ENCODE measurements at regions not wholly inside any gene's neighbourhood (a gene's known extent, or its start where the extent isn't known, plus 50 kb on each side); places are given as distances from the start of the nearest gene placed in this dataset.

DNA sequence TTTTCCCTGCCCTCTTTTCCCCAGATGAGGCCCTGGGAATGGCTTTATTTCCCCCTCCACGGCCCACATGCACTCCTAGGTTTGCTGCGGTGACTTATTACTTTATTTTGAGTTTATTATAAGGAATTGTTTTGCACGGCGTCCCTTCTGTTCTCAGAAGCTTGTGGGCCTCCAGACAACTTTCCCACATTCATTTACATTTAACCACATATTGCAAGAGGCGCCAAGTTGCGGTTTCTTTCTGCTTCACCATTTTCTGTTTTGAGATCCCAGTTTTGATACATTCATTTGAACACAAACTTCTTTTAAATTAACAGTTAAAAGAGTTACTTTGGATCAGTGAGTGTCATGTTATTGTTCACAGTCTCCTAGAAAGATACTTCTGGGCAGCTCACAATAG is 532.5 kb upstream of the MGMT start:
- TF ChIP-seq, protein P1, sequence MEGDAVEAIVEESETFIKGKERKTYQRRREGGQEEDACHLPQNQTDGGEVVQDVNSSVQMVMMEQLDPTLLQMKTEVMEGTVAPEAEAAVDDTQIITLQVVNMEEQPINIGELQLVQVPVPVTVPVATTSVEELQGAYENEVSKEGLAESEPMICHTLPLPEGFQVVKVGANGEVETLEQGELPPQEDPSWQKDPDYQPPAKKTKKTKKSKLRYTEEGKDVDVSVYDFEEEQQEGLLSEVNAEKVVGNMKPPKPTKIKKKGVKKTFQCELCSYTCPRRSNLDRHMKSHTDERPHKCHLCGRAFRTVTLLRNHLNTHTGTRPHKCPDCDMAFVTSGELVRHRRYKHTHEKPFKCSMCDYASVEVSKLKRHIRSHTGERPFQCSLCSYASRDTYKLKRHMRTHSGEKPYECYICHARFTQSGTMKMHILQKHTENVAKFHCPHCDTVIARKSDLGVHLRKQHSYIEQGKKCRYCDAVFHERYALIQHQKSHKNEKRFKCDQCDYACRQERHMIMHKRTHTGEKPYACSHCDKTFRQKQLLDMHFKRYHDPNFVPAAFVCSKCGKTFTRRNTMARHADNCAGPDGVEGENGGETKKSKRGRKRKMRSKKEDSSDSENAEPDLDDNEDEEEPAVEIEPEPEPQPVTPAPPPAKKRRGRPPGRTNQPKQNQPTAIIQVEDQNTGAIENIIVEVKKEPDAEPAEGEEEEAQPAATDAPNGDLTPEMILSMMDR (IDR thresholded peaks at IDR 0.05; ENCODE audit: low read depth, low read length, poor library complexity, severe bottlenecking): no peak
- no peak for TF ChIP-seq EZH2phosphoT487 (IDR thresholded peaks at IDR 0.05; ENCODE audit: borderline replicate concordance, low read length)

All from DOHH2 (cell line).